ENCODE measurements at regions not wholly inside any gene's neighbourhood (a gene's known extent, or its start where the extent isn't known, plus 50 kb on each side); places are given as distances from the start of the nearest gene placed in this dataset.
A peak's percentile ranks its signal among the peaks of the same experiment; 100 is the strongest.

GRCh38 chr4:185925910-185926360, 113.9 kb upstream of the SORBS2 start:
- DNase-seq, result no peak

- no peak for DNase-seq
Observed at GRCh38 chr4:185931375-185931774, 119.4 kb upstream of the SORBS2 start.

- no peak for DNase-seq
Observed at GRCh38 chr4:185931986-185932385, 120.0 kb upstream of the SORBS2 start.

GRCh38 chr4:185932491-185932890, 120.5 kb upstream of the SORBS2 start:
- no peak for DNase-seq

GRCh38 chr4:185933078-185933581, 121.1 kb upstream of the SORBS2 start:
- no peak for DNase-seq

- peak; percentile 20 for DNase-seq
Observed at GRCh38 chr4:185936650-185937376, 124.8 kb upstream of the SORBS2 start.

GRCh38 chr4:185938654-185939053, 126.7 kb upstream of the SORBS2 start:
- DNase-seq, result no peak

- DNase-seq, result no peak
Observed at GRCh38 chr4:185941461-185941860, 127.5 kb upstream of the TLR3 start.

GRCh38 chr4:185945252-185945651, 123.7 kb upstream of the TLR3 start:
- DNase-seq, result no peak

GRCh38 chr4:185945906-185946305, 123.0 kb upstream of the TLR3 start:
- DNase-seq, result no peak

- DNase-seq, result no peak
Observed at GRCh38 chr4:185950891-185951290, 118.1 kb upstream of the TLR3 start.

GRCh38 chr4:185955151-185955770, 113.7 kb upstream of the TLR3 start:
- no peak for DNase-seq

- peak; percentile 23 for DNase-seq
Observed at GRCh38 chr4:185955826-185956543, 113.0 kb upstream of the TLR3 start.

GRCh38 chr4:185956544-185956940, 112.4 kb upstream of the TLR3 start:
- DNase-seq, result no peak

- no peak for DNase-seq
Observed at GRCh38 chr4:185958094-185958747, 110.7 kb upstream of the TLR3 start.

- DNase-seq, result no peak
Observed at GRCh38 chr4:185965426-185966384, 103.3 kb upstream of the TLR3 start.

- DNase-seq, result no peak
Observed at GRCh38 chr4:185966549-185966948, 102.4 kb upstream of the TLR3 start.

- DNase-seq, result no peak
Observed at GRCh38 chr4:185966997-185967775, 101.8 kb upstream of the TLR3 start.

GRCh38 chr4:185969657-185970056, 99.3 kb upstream of the TLR3 start:
- DNase-seq, result no peak

GRCh38 chr4:185987961-185988627, 80.9 kb upstream of the TLR3 start:
- DNase-seq, result no peak
